GM21619 (cell line): ENCODE measurements at regions not wholly inside any gene's neighbourhood (a gene's known extent, or its start where the extent isn't known, plus 50 kb on each side); places are given as distances from the start of the nearest gene placed in this dataset.
"Not testable (repeated sequence)": the region's sequence is repeated elsewhere in the genome, so short reads cannot be mapped to it uniquely, and the experiment has no call there.

Experiments
- ATAC-seq: cut with Tn5 transposase; IDR thresholded peaks from one replicate; pipeline ENCODE4 v1.9.1; 2021; ENCODE audit not compliant: unreplicated experiment

- ATAC-seq: no peak
Observed at GRCh38 chr1:221497046-221497445, 244.8 kb downstream of the DUSP10 start.

GRCh38 chr1:221503268-221503667, 238.6 kb downstream of the DUSP10 start:
- ATAC-seq: no peak

GRCh38 chr1:221509575-221510355, 232.1 kb downstream of the DUSP10 start:
- no peak for ATAC-seq

GRCh38 chr1:221510793-221511503, 230.9 kb downstream of the DUSP10 start:
- no peak for ATAC-seq

GRCh38 chr1:221511797-221512196, 230.1 kb downstream of the DUSP10 start:
- ATAC-seq: no peak

GRCh38 chr1:221514806-221515205, 227.1 kb downstream of the DUSP10 start:
- no peak for ATAC-seq

- ATAC-seq: no peak
Observed at GRCh38 chr1:221515496-221515895, 226.4 kb downstream of the DUSP10 start.

- no peak for ATAC-seq
Observed at GRCh38 chr1:221517961-221518360, 223.9 kb downstream of the DUSP10 start.

GRCh38 chr1:221520250-221520649, 221.6 kb downstream of the DUSP10 start:
- ATAC-seq: no peak

- ATAC-seq: no peak
Observed at GRCh38 chr1:221521686-221522085, 220.2 kb downstream of the DUSP10 start.

GRCh38 chr1:221522529-221522940, 219.4 kb downstream of the DUSP10 start:
- no peak for ATAC-seq

- no peak for ATAC-seq
Observed at GRCh38 chr1:221525749-221526148, 216.1 kb downstream of the DUSP10 start.

GRCh38 chr1:221527302-221527701, 214.6 kb downstream of the DUSP10 start:
- ATAC-seq: no peak

- ATAC-seq: no peak
Observed at GRCh38 chr1:221527886-221528624, 213.8 kb downstream of the DUSP10 start.

GRCh38 chr1:221530159-221530558, 211.7 kb downstream of the DUSP10 start:
- ATAC-seq: not testable (repeated sequence)

- no peak for ATAC-seq
Observed at GRCh38 chr1:221530791-221531190, 211.1 kb downstream of the DUSP10 start.

GRCh38 chr1:221532071-221532773, 209.7 kb downstream of the DUSP10 start:
- ATAC-seq: no peak

- ATAC-seq: no peak
Observed at GRCh38 chr1:221541296-221541695, 200.6 kb downstream of the DUSP10 start.

- no peak for ATAC-seq
Observed at GRCh38 chr1:221543529-221544120, 198.3 kb downstream of the DUSP10 start.

GRCh38 chr1:221548942-221549341, 192.9 kb downstream of the DUSP10 start:
- ATAC-seq: no peak

GRCh38 chr1:221549815-221550214, 192.1 kb downstream of the DUSP10 start:
- no peak for ATAC-seq
